Ishikawa (cell line): ENCODE measurements at regions not wholly inside any gene's neighbourhood (a gene's known extent, or its start where the extent isn't known, plus 50 kb on each side); places are given as distances from the start of the nearest gene placed in this dataset.

Experiments used
- CEBPB ChIP-seq: IDR thresholded peaks from 2 replicates; pipeline ENCODE4 v1.6.1; 2012
- CREB1 ChIP-seq: IDR thresholded peaks from 2 replicates; pipeline ENCODE4 v1.6.1; 2012; ENCODE audit warnings: low read depth
- EGR1 ChIP-seq: IDR thresholded peaks from 2 replicates; pipeline ENCODE4 v1.6.1; 2012
- EP300 ChIP-seq: IDR thresholded peaks from 2 replicates; pipeline ENCODE4 v1.6.1; 2012; ENCODE audit warnings: borderline replicate concordance
- FOXM1 ChIP-seq: IDR thresholded peaks from 2 replicates; pipeline ENCODE4 v1.6.1; 2012; ENCODE audit warnings: low read depth, borderline replicate concordance
- RAD21 ChIP-seq: IDR thresholded peaks from 2 replicates; pipeline ENCODE4 v1.6.1; 2012; ENCODE audit warnings: low read depth
- TCF12 ChIP-seq: IDR thresholded peaks from 2 replicates; pipeline ENCODE4 v1.6.1; 2012; ENCODE audit warnings: low read depth
- TEAD4 ChIP-seq: IDR thresholded peaks from 2 replicates; pipeline ENCODE4 v1.6.1; 2012
- YY1 ChIP-seq: IDR thresholded peaks from 2 replicates; pipeline ENCODE4 v1.6.1; 2012; ENCODE audit warnings: low read depth
- ZBTB7A ChIP-seq: IDR thresholded peaks from 2 replicates; pipeline ENCODE4 v1.6.1; 2012; ENCODE audit warnings: low read depth
- TF ChIP-seq, protein P1 (sequence below): IDR thresholded peaks from 2 replicates; pipeline ENCODE4 v1.6.1; 2012; ENCODE audit warnings: low read depth, mild to moderate bottlenecking
- TF ChIP-seq, protein P2 (sequence below): IDR thresholded peaks from 2 replicates; pipeline ENCODE4 v1.6.1; 2012
- TF ChIP-seq, protein P3 (sequence below): IDR thresholded peaks from 2 replicates; pipeline ENCODE4 v1.6.1; 2012

DNA sequence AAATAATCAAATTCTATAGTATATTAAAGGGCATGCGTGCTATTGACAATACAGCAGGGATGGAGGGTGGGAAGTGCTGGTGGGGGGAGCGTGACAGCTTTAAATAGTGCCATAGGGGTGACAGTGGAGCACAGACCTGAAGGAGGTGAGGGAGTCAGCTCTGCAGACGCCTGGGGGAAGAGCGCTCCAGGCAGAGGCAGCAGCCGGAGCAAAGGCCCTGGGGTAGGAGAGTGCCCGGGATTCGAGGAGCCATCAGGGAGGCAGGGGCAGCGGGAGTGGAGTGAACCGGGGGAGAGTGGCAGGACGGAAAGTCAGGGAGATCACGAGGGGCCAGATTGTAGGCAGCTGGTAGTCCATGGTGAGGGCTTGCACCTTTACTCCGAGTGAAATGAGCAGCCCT lies 78.4 kb upstream of the CCDC167 start:
- TF ChIP-seq ZBTB7A, result no peak
- no peak for TF ChIP-seq CREB1
- TF ChIP-seq FOXM1, result no peak
- no peak for TF ChIP-seq EGR1
- no peak for TF ChIP-seq RAD21
- TF ChIP-seq CEBPB, result no peak
- no peak for TF ChIP-seq YY1
- TF ChIP-seq, protein P1, sequence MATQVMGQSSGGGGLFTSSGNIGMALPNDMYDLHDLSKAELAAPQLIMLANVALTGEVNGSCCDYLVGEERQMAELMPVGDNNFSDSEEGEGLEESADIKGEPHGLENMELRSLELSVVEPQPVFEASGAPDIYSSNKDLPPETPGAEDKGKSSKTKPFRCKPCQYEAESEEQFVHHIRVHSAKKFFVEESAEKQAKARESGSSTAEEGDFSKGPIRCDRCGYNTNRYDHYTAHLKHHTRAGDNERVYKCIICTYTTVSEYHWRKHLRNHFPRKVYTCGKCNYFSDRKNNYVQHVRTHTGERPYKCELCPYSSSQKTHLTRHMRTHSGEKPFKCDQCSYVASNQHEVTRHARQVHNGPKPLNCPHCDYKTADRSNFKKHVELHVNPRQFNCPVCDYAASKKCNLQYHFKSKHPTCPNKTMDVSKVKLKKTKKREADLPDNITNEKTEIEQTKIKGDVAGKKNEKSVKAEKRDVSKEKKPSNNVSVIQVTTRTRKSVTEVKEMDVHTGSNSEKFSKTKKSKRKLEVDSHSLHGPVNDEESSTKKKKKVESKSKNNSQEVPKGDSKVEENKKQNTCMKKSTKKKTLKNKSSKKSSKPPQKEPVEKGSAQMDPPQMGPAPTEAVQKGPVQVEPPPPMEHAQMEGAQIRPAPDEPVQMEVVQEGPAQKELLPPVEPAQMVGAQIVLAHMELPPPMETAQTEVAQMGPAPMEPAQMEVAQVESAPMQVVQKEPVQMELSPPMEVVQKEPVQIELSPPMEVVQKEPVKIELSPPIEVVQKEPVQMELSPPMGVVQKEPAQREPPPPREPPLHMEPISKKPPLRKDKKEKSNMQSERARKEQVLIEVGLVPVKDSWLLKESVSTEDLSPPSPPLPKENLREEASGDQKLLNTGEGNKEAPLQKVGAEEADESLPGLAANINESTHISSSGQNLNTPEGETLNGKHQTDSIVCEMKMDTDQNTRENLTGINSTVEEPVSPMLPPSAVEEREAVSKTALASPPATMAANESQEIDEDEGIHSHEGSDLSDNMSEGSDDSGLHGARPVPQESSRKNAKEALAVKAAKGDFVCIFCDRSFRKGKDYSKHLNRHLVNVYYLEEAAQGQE, result no peak
- no peak for TF ChIP-seq TCF12
- no peak for TF ChIP-seq EP300
- TF ChIP-seq TEAD4, result no peak
- TF ChIP-seq, protein P2, sequence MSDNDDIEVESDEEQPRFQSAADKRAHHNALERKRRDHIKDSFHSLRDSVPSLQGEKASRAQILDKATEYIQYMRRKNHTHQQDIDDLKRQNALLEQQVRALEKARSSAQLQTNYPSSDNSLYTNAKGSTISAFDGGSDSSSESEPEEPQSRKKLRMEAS, result no peak
- TF ChIP-seq, protein P3, sequence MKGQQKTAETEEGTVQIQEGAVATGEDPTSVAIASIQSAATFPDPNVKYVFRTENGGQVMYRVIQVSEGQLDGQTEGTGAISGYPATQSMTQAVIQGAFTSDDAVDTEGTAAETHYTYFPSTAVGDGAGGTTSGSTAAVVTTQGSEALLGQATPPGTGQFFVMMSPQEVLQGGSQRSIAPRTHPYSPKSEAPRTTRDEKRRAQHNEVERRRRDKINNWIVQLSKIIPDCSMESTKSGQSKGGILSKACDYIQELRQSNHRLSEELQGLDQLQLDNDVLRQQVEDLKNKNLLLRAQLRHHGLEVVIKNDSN, result no peak
